Activated CD8-positive, alpha-beta T cell treated with anti-CD3 and anti-CD28 coated beads for 36 hours (primary cell): ENCODE measurements at regions not wholly inside any gene's neighbourhood (a gene's known extent, or its start where the extent isn't known, plus 50 kb on each side); places are given as distances from the start of the nearest gene placed in this dataset.
"Not testable (repeated sequence)": the region's sequence is repeated elsewhere in the genome, so short reads cannot be mapped to it uniquely, and the experiment has no call there.

Experiments
- ATAC-seq: fragments of 200-7000 bp; cut with Tn5 transposase; one replicate; pipeline ENCODE4 v1.10.0; 2021; ENCODE audit warnings: mild to moderate bottlenecking, moderate library complexity
- CTCF ChIA-PET: fragments of 350-600 bp; sonication (Branson Sonifier 250); formaldehyde crosslinking; loops from one replicate; lab custom pipeline; 2021; ENCODE audit warnings: antibody characterized with exemption; lab: Charles Lee
- POLR2A ChIA-PET: fragments of 350-600 bp; sonication (Branson Sonifier 250); formaldehyde crosslinking; loops from one replicate; lab custom pipeline; 2021; ENCODE audit warnings: antibody characterized with exemption; lab: Charles Lee
- DNase-seq: peaks from one replicate; pipeline ENCODE4 v3.0.0-alpha.2; 2020
- H3K27ac Mint-ChIP-seq: one replicate; pipeline ENCODE4 v1.8.0; 2021; ENCODE audit warnings: mild to moderate bottlenecking, mixed read lengths
- H3K27me3 Mint-ChIP-seq: one replicate; pipeline ENCODE4 v1.8.0; 2021; ENCODE audit warnings: mixed read lengths
- H3K36me3 Mint-ChIP-seq: one replicate; pipeline ENCODE4 v1.8.0; 2021; ENCODE audit warnings: low read depth, mixed read lengths
- H3K4me1 Mint-ChIP-seq: one replicate; pipeline ENCODE4 v1.8.0; 2021; ENCODE audit warnings: low read depth, mixed read lengths
- H3K4me3 Mint-ChIP-seq: one replicate; pipeline ENCODE4 v1.8.0; 2021; ENCODE audit warnings: mild to moderate bottlenecking, moderate library complexity, mixed read lengths
- H3K9me3 Mint-ChIP-seq: one replicate; pipeline ENCODE4 v1.8.0; 2021; ENCODE audit warnings: mixed read lengths
- CTCF ChIP-seq: fragments of 200-600 bp; IDR thresholded peaks from one replicate; pipeline ENCODE4 v1.8.0; 2022; ENCODE audit warnings: antibody characterized with exemption, mild to moderate bottlenecking
- intact Hi-C: fragments of 100-400 bp; cut with micrococcal nuclease; formaldehyde crosslinking; loops from one replicate; pipeline ENCODE4 v1.10.0; 2022

GRCh38 chr2:129923265-129924091 lies 56.0 kb upstream of the RAB6C start:
- intact Hi-C loops: no loop called here
- H3K27me3 Mint-ChIP-seq: peaks cover 29% of the 10 kb centered on the region
- ChIA-PET POLR2A (no interaction called here), CTCF (interaction anchor here (0.6 to 0.8 kb wide), 3 partner anchors 18 to 414 kb away, joined by 3 read pairs; no protein-coding TSS in a partner anchor)
- H3K4me1 Mint-ChIP-seq: peaks cover 6% of the 10 kb centered on the region
- no peak overlapping the region for H3K27ac Mint-ChIP-seq
- ATAC-seq (peak; percentile 47), DNase-seq (peak; percentile 41)
- peaks cover 13% of the 10 kb centered on the region for H3K9me3 Mint-ChIP-seq
- peak; percentile 15 for TF ChIP-seq CTCF
- no peak overlapping the region for H3K4me3 Mint-ChIP-seq
- no peaks in the 10 kb centered on the region for H3K36me3 Mint-ChIP-seq

- POLR2A ChIA-PET, ATAC-seq, intact Hi-C loops, H3K4me1 Mint-ChIP-seq, H3K4me3 Mint-ChIP-seq, DNase-seq, H3K27ac Mint-ChIP-seq, H3K36me3 Mint-ChIP-seq: not testable (repeated sequence)
- CTCF ChIA-PET: interaction anchor here (0.8 kb wide), 1 partner anchor 19 kb away, joined by 3 read pairs; no protein-coding TSS in a partner anchor
- H3K27me3 Mint-ChIP-seq: peaks cover 29% of the 10 kb centered on the region
- peaks cover 10% of the 10 kb centered on the region for H3K9me3 Mint-ChIP-seq
Observed at GRCh38 chr2:129924115-129924514, 55.4 kb upstream of the RAB6C start.

- POLR2A ChIA-PET: no interaction called here
- CTCF ChIA-PET: no interaction called here
- intact Hi-C loops: no loop called here
- peaks cover 2% of the 10 kb centered on the region for H3K9me3 Mint-ChIP-seq
- TF ChIP-seq CTCF: no peak
- no peaks in the 10 kb centered on the region for H3K36me3 Mint-ChIP-seq
- ATAC-seq: no peak
- no peak for DNase-seq
- no peak overlapping the region for H3K4me3 Mint-ChIP-seq
- H3K27ac Mint-ChIP-seq: no peak overlapping the region
- H3K4me1 Mint-ChIP-seq: peaks cover 6% of the 10 kb centered on the region
- H3K27me3 Mint-ChIP-seq: peaks cover 29% of the 10 kb centered on the region
Observed at GRCh38 chr2:129925381-129925780, 54.1 kb upstream of the RAB6C start.

- DNase-seq (no peak), ATAC-seq (no peak)
- H3K4me3 Mint-ChIP-seq: no peak overlapping the region
- POLR2A ChIA-PET: no interaction called here
- H3K27ac Mint-ChIP-seq: no peak overlapping the region
- no peak for TF ChIP-seq CTCF
- intact Hi-C loops: no loop called here
- no peaks in the 10 kb centered on the region for H3K9me3 Mint-ChIP-seq
- peaks cover 6% of the 10 kb centered on the region for H3K4me1 Mint-ChIP-seq
- CTCF ChIA-PET: no interaction called here
- no peaks in the 10 kb centered on the region for H3K36me3 Mint-ChIP-seq
- H3K27me3 Mint-ChIP-seq: peaks cover 19% of the 10 kb centered on the region
Observed at GRCh38 chr2:129927696-129928095, 51.8 kb upstream of the RAB6C start.

GRCh38 chr2:129929321-129930290 lies 49.9 kb upstream of the RAB6C start:
- intact Hi-C loops: no loop called here
- Mint-ChIP-seq H3K4me3 (no peak overlapping the region), H3K27ac (no peak overlapping the region), H3K36me3 (no peaks in the 10 kb centered on the region), H3K27me3 (peaks cover 24% of the 10 kb centered on the region), H3K9me3 (no peaks in the 10 kb centered on the region), H3K4me1 (no peaks in the 10 kb centered on the region)
- TF ChIP-seq CTCF: no peak
- DNase-seq (no peak), ATAC-seq (no peak)
- ChIA-PET CTCF (no interaction called here), POLR2A (no interaction called here)
